HUES48 (cell line): ENCODE measurements at regions not wholly inside any gene's neighbourhood (a gene's known extent, or its start where the extent isn't known, plus 50 kb on each side); places are given as distances from the start of the nearest gene placed in this dataset.

Source experiments
- H3K27ac ChIP-seq: one replicate; pipeline ENCODE4 v1.7.0; 2013; ENCODE audit warnings: low read depth, low read length, inconsistent platforms
- H3K27me3 ChIP-seq: 2 replicates; pipeline ENCODE4 v1.6.1; 2013; ENCODE audit warnings: mild to moderate bottlenecking, low read length; ENCODE audit not compliant: control insufficient read depth, insufficient read depth
- H3K36me3 ChIP-seq: 2 replicates; pipeline ENCODE4 v1.6.1; 2013; ENCODE audit warnings: low read length; ENCODE audit not compliant: control insufficient read depth, insufficient read depth
- H3K4me1 ChIP-seq: 2 replicates; pipeline ENCODE4 v1.6.1; 2013; ENCODE audit warnings: mild to moderate bottlenecking, low read length; ENCODE audit not compliant: control insufficient read depth, insufficient read depth
- H3K4me3 ChIP-seq: 2 replicates; pipeline ENCODE4 v1.5.1; 2013; ENCODE audit warnings: mild to moderate bottlenecking, low read depth, low read length
- H3K9ac ChIP-seq: 2 replicates; pipeline ENCODE4 v1.6.1; 2013; ENCODE audit warnings: mild to moderate bottlenecking, low read depth, low read length, moderate library complexity
- H3K9me3 ChIP-seq: 2 replicates; pipeline ENCODE4 v1.6.1; 2013; ENCODE audit warnings: low read length; ENCODE audit not compliant: control insufficient read depth, insufficient read depth

DNA sequence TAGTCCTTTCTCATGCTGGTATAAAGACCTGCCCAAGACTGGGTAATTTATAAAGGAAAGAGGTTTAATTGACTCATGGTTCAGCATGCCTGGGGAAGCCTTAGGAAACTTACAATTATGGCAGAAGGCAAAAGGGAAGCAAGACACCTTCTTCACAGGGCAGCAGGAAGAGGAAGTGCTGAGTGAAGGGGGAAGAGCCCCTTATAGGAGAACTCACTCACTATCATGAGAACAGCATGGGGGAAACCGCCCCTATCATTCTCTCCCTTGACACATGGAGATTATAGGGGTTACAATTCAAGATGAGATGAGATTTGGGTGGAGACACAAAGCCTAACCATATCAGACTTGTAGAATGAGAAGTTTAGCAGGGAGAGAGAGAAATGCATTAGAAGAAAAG lies 373.3 kb upstream of the DIAPH2 start:
- H3K4me1 ChIP-seq: no peaks in the 10 kb centered on the region
- H3K36me3 ChIP-seq: no peaks in the 10 kb centered on the region
- no peaks in the 10 kb centered on the region; the same call in 1 of the 2 replicates for H3K9me3 ChIP-seq
- H3K4me3 ChIP-seq: no peak overlapping the region
- H3K27ac ChIP-seq: no peak overlapping the region
- no peaks in the 10 kb centered on the region for H3K27me3 ChIP-seq
- H3K9ac ChIP-seq: no peak overlapping the region

DNA sequence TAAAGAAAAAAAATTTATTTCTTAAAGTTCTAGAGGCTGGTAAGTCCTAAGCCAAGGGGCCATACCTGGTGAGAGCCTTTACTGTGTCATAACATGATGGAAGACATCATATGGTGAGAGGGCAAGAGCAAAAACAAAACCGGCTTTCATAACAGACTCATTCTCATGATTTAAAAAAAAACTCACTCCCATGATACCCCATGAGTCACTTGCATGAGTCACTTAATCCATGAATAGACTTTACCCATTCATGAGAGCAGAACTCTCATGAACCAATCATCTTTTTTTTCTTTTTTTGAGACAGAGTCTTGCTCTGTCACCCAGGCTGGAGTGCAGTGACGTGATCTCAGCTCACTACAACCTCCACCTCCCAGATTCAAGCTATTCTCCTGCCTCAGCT lies 369.7 kb upstream of the DIAPH2 start:
- Histone ChIP-seq H3K27me3 (no peaks in the 10 kb centered on the region), H3K9me3 (no peaks in the 10 kb centered on the region), H3K27ac (no peak overlapping the region), H3K4me1 (no peaks in the 10 kb centered on the region), H3K4me3 (no peak overlapping the region), H3K36me3 (no peaks in the 10 kb centered on the region), H3K9ac (no peak overlapping the region)

DNA sequence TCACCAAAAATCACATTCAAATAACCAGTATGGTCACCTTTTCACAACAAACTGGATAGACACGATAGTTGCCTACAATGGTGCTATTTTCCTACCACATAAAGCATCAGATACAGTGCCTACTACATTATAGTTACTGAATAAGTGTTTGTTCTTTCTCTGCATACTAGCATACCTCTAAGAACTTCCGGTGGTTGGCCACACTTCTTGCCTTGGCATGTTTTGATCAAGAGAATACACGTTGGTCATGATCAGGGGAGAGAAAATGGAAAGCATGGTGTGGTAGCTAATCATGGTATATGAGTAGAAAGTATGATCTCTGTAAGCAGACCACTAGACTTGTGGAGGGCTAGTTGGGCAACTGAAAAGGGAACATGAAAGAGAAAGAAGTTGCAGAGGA lies 322.8 kb upstream of the DIAPH2 start:
- Histone ChIP-seq H3K9me3 (no peaks in the 10 kb centered on the region), H3K27me3 (no peaks in the 10 kb centered on the region), H3K27ac (no peak overlapping the region)

DNA sequence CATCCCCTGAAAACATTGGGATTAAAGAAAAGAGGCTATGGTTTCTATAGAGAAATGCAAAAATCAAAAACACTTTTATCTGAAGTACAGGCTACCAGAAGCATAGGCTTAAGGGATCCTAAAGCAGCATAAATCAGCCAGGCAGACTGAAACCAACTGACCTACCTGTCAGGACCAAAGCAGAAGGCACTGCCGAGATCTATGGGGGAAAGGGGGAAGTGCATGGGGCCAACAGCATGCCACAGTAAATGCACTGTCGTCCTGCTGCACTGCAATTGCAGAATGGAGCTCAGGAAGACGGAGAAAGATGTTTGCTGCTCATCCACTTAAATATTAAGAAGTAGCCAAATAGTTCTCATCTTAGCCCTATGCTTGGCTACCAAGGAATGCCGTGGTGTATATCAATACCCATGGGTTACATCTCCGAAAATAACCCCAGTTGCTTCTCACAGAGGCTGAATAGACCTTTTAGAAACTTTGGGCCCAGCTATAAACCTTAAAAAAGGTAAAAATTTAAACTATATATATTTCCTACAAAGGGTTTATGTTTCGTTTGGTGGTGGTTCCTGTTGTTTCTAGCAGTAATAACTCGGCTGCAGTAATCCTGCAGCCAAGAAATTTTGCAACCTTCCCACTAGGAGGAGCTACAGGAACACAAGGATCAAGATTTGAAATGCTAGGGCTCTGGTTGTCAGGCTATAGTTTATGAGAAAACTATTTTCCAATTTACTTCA lies 312.2 kb upstream of the DIAPH2 start:
- no peak overlapping the region for H3K27ac ChIP-seq
- no peaks in the 10 kb centered on the region; the same call in 1 of the 2 replicates for H3K27me3 ChIP-seq
- H3K9me3 ChIP-seq: no peaks in the 10 kb centered on the region
- H3K9ac ChIP-seq: no peak overlapping the region
- no peaks in the 10 kb centered on the region for H3K36me3 ChIP-seq
- H3K4me1 ChIP-seq: peaks cover 8% of the 10 kb centered on the region; the same call in 1 of the 2 replicates
- H3K4me3 ChIP-seq: no peak overlapping the region

More for the DNA sequence above, 322.8 kb upstream of the DIAPH2 start:
- Histone ChIP-seq H3K36me3 (no peaks in the 10 kb centered on the region), H3K9ac (no peak overlapping the region), H3K4me1 (no peaks in the 10 kb centered on the region), H3K4me3 (no peak overlapping the region)

DNA sequence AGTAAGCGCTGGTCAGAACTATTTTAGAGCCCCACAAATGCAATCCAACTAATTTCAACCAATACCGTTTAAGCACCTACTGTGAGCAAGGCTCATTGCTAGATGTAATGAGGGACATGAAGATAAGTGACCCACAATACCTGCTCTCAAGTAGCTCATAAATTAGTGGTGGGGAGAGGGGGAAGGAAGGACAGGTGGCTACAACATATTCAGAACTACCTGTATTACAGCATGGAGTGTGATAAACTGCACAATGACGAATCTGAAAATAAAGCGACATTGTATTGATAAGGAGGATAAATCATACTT lies 311.6 kb upstream of the DIAPH2 start:
- H3K4me3 ChIP-seq: no peak overlapping the region
- no peak overlapping the region for H3K27ac ChIP-seq
- no peaks in the 10 kb centered on the region; the same call in 1 of the 2 replicates for H3K27me3 ChIP-seq
- H3K9me3 ChIP-seq: no peaks in the 10 kb centered on the region
- H3K36me3 ChIP-seq: no peaks in the 10 kb centered on the region
- peaks cover 8% of the 10 kb centered on the region; the same call in 1 of the 2 replicates for H3K4me1 ChIP-seq
- H3K9ac ChIP-seq: no peak overlapping the region

DNA sequence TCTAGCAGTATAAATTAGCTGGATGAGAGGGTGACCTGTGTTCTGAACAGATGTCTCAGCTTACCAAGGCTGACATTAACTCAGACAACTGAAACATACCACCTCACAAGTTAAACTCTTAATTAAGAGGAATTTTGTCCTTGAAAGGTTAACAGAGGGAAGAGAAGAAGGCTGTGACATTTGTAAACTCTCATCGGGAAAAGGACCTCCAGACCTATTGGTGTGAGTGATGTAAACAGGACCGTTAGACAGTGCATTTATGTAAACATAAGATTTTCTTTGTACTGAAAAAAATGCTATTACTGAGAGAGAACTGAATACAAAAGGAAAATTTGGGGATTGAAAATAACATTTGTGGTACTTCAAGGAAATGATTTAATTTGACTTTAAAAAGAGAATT lies 308.4 kb upstream of the DIAPH2 start:
- Histone ChIP-seq H3K9me3 (no peaks in the 10 kb centered on the region), H3K4me1 (peaks cover 11% of the 10 kb centered on the region), H3K36me3 (no peaks in the 10 kb centered on the region), H3K27me3 (no peaks in the 10 kb centered on the region), H3K4me3 (no peak overlapping the region), H3K27ac (no peak overlapping the region), H3K9ac (no peak overlapping the region)

DNA sequence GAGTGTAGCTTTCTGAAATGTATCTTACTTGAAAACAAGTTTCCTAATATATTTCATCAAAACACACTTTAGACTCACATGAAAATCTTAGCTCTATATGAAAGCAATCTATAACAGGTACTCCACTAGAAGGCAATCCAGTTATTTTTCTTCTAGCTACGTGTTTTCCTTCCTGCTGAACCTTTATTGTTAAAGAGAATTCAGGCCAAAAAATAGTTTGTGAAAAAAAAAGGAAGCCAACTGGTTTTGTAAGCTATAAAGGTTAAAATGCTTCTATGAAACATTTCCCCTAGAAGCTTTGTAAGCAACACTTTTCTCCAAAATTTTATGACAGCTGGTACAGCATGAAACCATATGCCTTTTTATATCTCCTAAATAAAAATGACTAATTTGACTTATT lies 304.7 kb upstream of the DIAPH2 start:
- Histone ChIP-seq H3K9ac (no peak overlapping the region), H3K4me3 (no peak overlapping the region), H3K27ac (no peak overlapping the region), H3K27me3 (no peaks in the 10 kb centered on the region), H3K4me1 (peaks cover 4% of the 10 kb centered on the region; the same call in 1 of the 2 replicates), H3K9me3 (no peaks in the 10 kb centered on the region), H3K36me3 (no peaks in the 10 kb centered on the region)

DNA sequence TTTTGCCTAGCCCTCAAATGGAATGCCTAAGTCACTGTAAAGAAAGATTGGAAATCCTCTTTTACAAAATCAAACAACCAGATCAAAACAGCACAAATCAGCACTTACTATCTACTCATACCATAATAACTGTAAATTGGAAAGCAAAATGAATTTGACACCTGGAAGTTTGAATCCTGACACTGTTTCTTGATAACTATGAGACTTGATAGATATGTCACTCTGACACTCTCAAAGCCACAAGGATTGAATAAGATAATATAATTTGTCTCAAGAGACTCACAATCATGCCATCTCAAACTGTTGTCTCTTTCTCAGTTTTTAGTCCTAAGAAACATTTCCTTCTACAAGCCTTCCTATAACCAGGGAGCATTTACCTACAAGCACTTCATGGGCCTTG lies 302.6 kb upstream of the DIAPH2 start:
- Histone ChIP-seq H3K4me1 (peaks cover 4% of the 10 kb centered on the region; the same call in 1 of the 2 replicates), H3K36me3 (no peaks in the 10 kb centered on the region), H3K4me3 (no peak overlapping the region), H3K27me3 (no peaks in the 10 kb centered on the region), H3K27ac (no peak overlapping the region), H3K9me3 (no peaks in the 10 kb centered on the region), H3K9ac (no peak overlapping the region)

DNA sequence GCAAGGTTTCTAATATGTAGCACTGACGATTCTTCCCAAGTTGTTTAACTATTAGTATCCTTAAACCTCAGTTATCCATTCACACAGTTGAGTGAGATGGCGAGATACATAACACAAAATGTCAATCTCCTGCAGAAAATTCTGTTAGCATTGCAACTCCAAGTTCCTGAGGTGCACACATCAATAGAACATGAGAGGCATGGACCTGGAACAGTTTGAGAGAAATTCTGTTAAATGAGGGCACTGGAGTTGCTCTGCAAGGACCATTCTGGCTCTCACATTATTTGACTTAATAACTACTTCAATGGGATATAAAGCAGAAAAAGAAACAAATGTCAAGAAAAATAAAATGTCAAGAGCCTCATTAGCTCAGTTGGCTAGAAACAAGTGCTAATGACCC lies 301.2 kb upstream of the DIAPH2 start:
- Histone ChIP-seq H3K4me3 (no peak overlapping the region), H3K27me3 (no peaks in the 10 kb centered on the region), H3K36me3 (no peaks in the 10 kb centered on the region), H3K27ac (no peak overlapping the region), H3K9me3 (no peaks in the 10 kb centered on the region), H3K9ac (no peak overlapping the region), H3K4me1 (peaks cover 4% of the 10 kb centered on the region; the same call in 1 of the 2 replicates)

DNA sequence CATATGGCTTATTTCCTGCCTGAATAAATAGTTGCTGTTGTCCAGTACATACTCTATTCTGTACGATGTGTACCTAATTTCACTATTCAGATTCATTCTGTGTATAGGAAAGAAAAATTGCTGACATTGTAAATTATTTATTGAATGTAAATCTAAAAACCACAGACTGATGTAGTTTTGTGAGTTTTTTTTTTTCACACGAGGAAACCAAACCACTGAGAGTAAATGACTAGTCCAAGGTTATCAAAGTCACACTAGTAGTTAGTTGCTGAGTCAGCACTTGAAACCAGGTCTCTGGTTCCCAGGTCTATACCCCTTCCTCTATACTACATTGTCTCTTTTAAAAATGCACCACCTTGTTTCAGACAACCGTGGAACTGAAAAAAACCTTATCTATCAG lies 298.3 kb upstream of the DIAPH2 start:
- Histone ChIP-seq H3K9ac (no peak overlapping the region), H3K36me3 (no peaks in the 10 kb centered on the region), H3K9me3 (no peaks in the 10 kb centered on the region), H3K4me1 (no peaks in the 10 kb centered on the region), H3K27me3 (no peaks in the 10 kb centered on the region), H3K4me3 (no peak overlapping the region), H3K27ac (no peak overlapping the region)

DNA sequence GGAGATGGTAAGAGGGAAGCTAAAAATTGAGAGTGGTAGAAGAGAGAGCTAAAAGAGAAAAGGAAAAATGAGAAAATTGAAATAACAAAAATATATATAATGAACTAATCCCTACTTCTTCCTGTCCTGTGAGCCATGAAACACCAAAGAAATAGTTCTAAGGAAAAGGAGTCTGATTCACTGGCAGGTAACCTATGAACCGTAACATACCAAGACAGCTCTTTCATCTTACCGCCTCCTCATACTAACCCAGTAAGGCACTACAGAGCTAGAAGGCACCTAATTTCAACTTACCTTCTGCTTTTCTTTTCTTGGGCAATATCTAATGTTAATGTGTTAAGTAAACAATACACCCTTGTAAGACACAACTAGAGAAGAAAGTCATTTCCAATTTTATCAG lies 297.7 kb upstream of the DIAPH2 start:
- no peak overlapping the region for H3K4me3 ChIP-seq
- no peak overlapping the region for H3K27ac ChIP-seq
- no peaks in the 10 kb centered on the region for H3K36me3 ChIP-seq

More for the DNA sequence above, 297.7 kb upstream of the DIAPH2 start:
- Histone ChIP-seq H3K9me3 (no peaks in the 10 kb centered on the region), H3K4me1 (no peaks in the 10 kb centered on the region), H3K9ac (no peak overlapping the region), H3K27me3 (no peaks in the 10 kb centered on the region)
